Transverse colon (tissue), 4 donors: ENCODE measurements at regions not wholly inside any gene's neighbourhood (a gene's known extent, or its start where the extent isn't known, plus 50 kb on each side); places are given as distances from the start of the nearest gene placed in this dataset.

Experiments
- EP300 ChIP-seq: sonication (generic); formaldehyde crosslinking; IDR thresholded peaks from one replicate; pipeline ENCODE4 v1.6.1; 2017; ENCODE audit warnings: antibody characterized with exemption, low read depth
- POLR2A ChIP-seq: fragments of 450-650 bp; IDR thresholded peaks from one replicate; pipeline ENCODE4 v1.6.1; 2016; ENCODE audit warnings: antibody characterized with exemption, mild to moderate bottlenecking, moderate library complexity
- POLR2AphosphoS5 ChIP-seq, 3 donors: sonication (generic); formaldehyde crosslinking; IDR thresholded peaks; one replicate each; pipeline ENCODE4 v1.6.1; 2016; ENCODE audit warnings: antibody characterized with exemption in 3 of 3
- TF ChIP-seq, protein P1 (sequence below), 5 experiments: fragments of 200-600 bp in 3 of 5; fragments of 450-650 bp in 2 of 5; sonication (generic) in 3 of 5; IDR thresholded peaks; 1 replicate in 2 of 5; 2 replicates in 3 of 5; pipeline ENCODE4 v1.5.1; 2016 to 2017; ENCODE audit warnings: antibody characterized with exemption in 5 of 5, inconsistent platforms in 3 of 5, mild to moderate bottlenecking in 2 of 5, moderate library complexity in 1 of 5

DNA sequence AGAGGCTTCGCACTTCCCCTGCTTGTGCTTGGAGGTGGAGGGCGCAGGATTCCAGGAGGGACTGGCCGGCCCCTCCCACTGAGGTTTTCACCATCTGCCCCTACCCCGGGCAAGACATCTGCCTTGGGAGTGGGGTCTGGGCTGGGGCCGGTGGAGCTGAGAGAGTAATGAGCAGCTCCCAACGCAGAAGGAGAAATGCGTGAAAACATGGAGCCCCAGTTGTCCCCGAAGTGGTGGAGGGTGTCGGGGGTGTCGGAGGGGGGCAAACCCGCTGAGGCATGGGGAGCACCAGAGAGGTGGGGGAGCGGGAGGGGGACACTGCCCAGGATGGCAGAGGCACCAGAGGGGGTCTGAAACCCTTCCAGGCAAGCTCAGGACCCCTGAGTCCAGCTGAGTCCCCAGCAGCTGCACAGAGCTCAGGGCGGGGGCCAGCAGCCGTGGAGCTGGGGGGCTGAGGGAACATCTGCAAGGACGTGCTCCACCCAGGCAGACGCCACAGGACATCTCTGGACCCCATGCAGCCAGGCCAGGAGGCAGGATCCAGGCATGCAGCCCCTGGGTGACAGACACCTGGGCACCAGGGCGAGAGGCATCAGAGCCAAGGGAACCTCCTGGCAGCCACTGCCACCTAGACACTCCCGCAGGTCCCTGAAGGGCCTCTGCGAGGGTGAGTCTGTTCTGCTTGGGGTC is 110.6 kb downstream of the SIK1 start:
- TF ChIP-seq, protein P1, sequence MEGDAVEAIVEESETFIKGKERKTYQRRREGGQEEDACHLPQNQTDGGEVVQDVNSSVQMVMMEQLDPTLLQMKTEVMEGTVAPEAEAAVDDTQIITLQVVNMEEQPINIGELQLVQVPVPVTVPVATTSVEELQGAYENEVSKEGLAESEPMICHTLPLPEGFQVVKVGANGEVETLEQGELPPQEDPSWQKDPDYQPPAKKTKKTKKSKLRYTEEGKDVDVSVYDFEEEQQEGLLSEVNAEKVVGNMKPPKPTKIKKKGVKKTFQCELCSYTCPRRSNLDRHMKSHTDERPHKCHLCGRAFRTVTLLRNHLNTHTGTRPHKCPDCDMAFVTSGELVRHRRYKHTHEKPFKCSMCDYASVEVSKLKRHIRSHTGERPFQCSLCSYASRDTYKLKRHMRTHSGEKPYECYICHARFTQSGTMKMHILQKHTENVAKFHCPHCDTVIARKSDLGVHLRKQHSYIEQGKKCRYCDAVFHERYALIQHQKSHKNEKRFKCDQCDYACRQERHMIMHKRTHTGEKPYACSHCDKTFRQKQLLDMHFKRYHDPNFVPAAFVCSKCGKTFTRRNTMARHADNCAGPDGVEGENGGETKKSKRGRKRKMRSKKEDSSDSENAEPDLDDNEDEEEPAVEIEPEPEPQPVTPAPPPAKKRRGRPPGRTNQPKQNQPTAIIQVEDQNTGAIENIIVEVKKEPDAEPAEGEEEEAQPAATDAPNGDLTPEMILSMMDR (IDR thresholded peaks at IDR 0.05), result no peak
- TF ChIP-seq POLR2A, result no peak
- TF ChIP-seq POLR2AphosphoS5 (IDR thresholded peaks at IDR 0.05), result no peak
- no peak for TF ChIP-seq EP300
